Panc1 (cell line): ENCODE measurements at regions not wholly inside any gene's neighbourhood (a gene's known extent, or its start where the extent isn't known, plus 50 kb on each side); places are given as distances from the start of the nearest gene placed in this dataset.

ENCODE experiments used
- CTCF ChIP-seq: fragments of 450-650 bp; IDR thresholded peaks from 2 replicates; pipeline ENCODE4 v1.5.1; 2017; ENCODE audit warnings: mild to moderate bottlenecking
- POLR2AphosphoS5 ChIP-seq: IDR thresholded peaks from 2 replicates; pipeline ENCODE4 v1.6.1; 2012; ENCODE audit warnings: mild to moderate bottlenecking, low read depth, low read length, moderate library complexity
- REST ChIP-seq, 2 experiments: IDR thresholded peaks; 2 replicates each; pipeline ENCODE4 v1.6.1; 2011 to 2012; ENCODE audit warnings: low read depth in 2 of 2, control low read depth in 1 of 2, low read length in 1 of 2, mild to moderate bottlenecking in 1 of 2, moderate library complexity in 1 of 2; ENCODE audit not compliant: insufficient read depth in 1 of 2

- no peak for TF ChIP-seq CTCF
- no peak for TF ChIP-seq POLR2AphosphoS5
- no peak for TF ChIP-seq REST (IDR thresholded peaks at IDR 0.05; ENCODE audit: insufficient read depth in 1 of 2, low read depth in 2 of 2, low read length in 1 of 2)
These were observed 86.8 kb downstream of the SLC24A2 start for GRCh38 chr9:19701991-19702390.
